OCI-LY3 (cell line): ENCODE measurements at regions not wholly inside any gene's neighbourhood (a gene's known extent, or its start where the extent isn't known, plus 50 kb on each side); places are given as distances from the start of the nearest gene placed in this dataset.

Source experiments
- H2AFZ ChIP-seq: fragments of 200-600, 300-600 bp; shearing (Covaris generic); 2 replicates; pipeline ENCODE4 v1.6.0; 2014; ENCODE audit warnings: antibody characterized with exemption, low read depth, low read length
- H3K27ac ChIP-seq: fragments of 200-600, 300-600 bp; sonication (generic); 2 replicates; pipeline ENCODE4 v1.5.1; 2014; ENCODE audit warnings: mild to moderate bottlenecking, low read length, moderate library complexity, mixed read lengths
- H3K27me3 ChIP-seq: fragments of 200-600, 300-600 bp; sonication (generic); 2 replicates; pipeline ENCODE4 v1.6.1; 2014; ENCODE audit warnings: low read depth, low read length, mixed read lengths
- H3K36me3 ChIP-seq: fragments of 200-600, 300-600 bp; sonication (generic); replicated peaks from 2 replicates; pipeline ENCODE3; 2014; ENCODE audit warnings: low read depth, low read length, mixed read lengths
- H3K4me1 ChIP-seq: fragments of 300-600, 200-600 bp; sonication (generic); 2 replicates; pipeline ENCODE4 v1.6.1; 2014; ENCODE audit warnings: low read length, mixed read lengths
- H3K4me2 ChIP-seq: fragments of 200-600, 300-600 bp; sonication (generic); 2 replicates; pipeline ENCODE4 v1.6.1; 2014; ENCODE audit warnings: low read length, mixed read lengths
- H3K4me3 ChIP-seq: fragments of 300-600, 200-600 bp; sonication (generic); 2 replicates; pipeline ENCODE4 v1.5.1; 2014; ENCODE audit warnings: antibody characterized with exemption, mild to moderate bottlenecking, low read length, moderate library complexity
- H3K79me2 ChIP-seq: fragments of 300-600, 200-600 bp; shearing (Covaris generic); 2 replicates; pipeline ENCODE4 v1.6.1; 2014; ENCODE audit warnings: mild to moderate bottlenecking, low read length, mixed read lengths
- H3K9ac ChIP-seq: fragments of 300-600, 200-600 bp; shearing (Covaris generic); 2 replicates; pipeline ENCODE4 v1.6.0; 2014; ENCODE audit warnings: mild to moderate bottlenecking, low read length, moderate library complexity
- H3K9me3 ChIP-seq: fragments of 200-600, 300-600 bp; shearing (Covaris generic); 2 replicates; pipeline ENCODE4 v1.6.1; 2014; ENCODE audit warnings: low read length, mixed read lengths; ENCODE audit not compliant: insufficient read depth
- H4K20me1 ChIP-seq: fragments of 200-600, 300-600 bp; sonication (generic); 2 replicates; pipeline ENCODE4 v1.6.1; 2016; ENCODE audit warnings: low read length, mixed read lengths; ENCODE audit not compliant: insufficient read depth
- CTCF ChIP-seq: fragments of 200-600, 300-600 bp; sonication (generic); IDR thresholded peaks from 2 replicates; pipeline ENCODE4 v1.5.1; 2014; ENCODE audit warnings: antibody characterized with exemption, low read length, low read depth
- EZH2phosphoT487 ChIP-seq: fragments of 200-600 bp; shearing (Covaris generic); IDR thresholded peaks from 2 replicates; pipeline ENCODE4 v1.6.1; 2018; ENCODE audit warnings: antibody characterized with exemption, mixed run types, low read depth

GRCh38 chr5:10160241-10160640, 89.4 kb downstream of the ATPSCKMT start:
- Histone ChIP-seq H3K4me1 (no peaks in the 10 kb centered on the region), H4K20me1 (no peaks in the 10 kb centered on the region), H3K4me3 (no peak overlapping the region), H3K27me3 (no peaks in the 10 kb centered on the region), H3K4me2 (no peak overlapping the region), H3K9ac (no peak overlapping the region), H3K9me3 (no peaks in the 10 kb centered on the region), H2AFZ (no peak overlapping the region), H3K79me2 (no peaks in the 10 kb centered on the region), H3K36me3 (no peaks in the 10 kb centered on the region), H3K27ac (no peak overlapping the region)
- TF ChIP-seq CTCF (no peak), EZH2phosphoT487 (no peak)

GRCh38 chr5:10158886-10159285, 90.8 kb downstream of the ATPSCKMT start:
- no peaks in the 10 kb centered on the region for H3K9me3 ChIP-seq
- H3K27ac ChIP-seq, result no peak overlapping the region
- no peaks in the 10 kb centered on the region for H3K4me1 ChIP-seq
- no peaks in the 10 kb centered on the region for H3K79me2 ChIP-seq
- no peaks in the 10 kb centered on the region for H3K36me3 ChIP-seq
- H3K9ac ChIP-seq, result no peak overlapping the region
- H3K4me2 ChIP-seq, result no peak overlapping the region
- TF ChIP-seq CTCF (no peak), EZH2phosphoT487 (no peak)
- 0 out of 2 replicates have a peak, but pooled peaks cover 4% of the 10 kb centered on the region for H3K27me3 ChIP-seq
- H3K4me3 ChIP-seq, result no peak overlapping the region
- H4K20me1 ChIP-seq, result no peaks in the 10 kb centered on the region
- H2AFZ ChIP-seq, result no peak overlapping the region

- Histone ChIP-seq H4K20me1 (no peaks in the 10 kb centered on the region), H3K9me3 (no peaks in the 10 kb centered on the region)
- no peak for TF ChIP-seq CTCF
- TF ChIP-seq EZH2phosphoT487, result no peak
Measured at GRCh38 chr5:10157085-10157669, 92.5 kb downstream of the ATPSCKMT start.

GRCh38 chr5:10155897-10156667, 93.6 kb downstream of the ATPSCKMT start:
- Histone ChIP-seq H3K4me3 (no peak overlapping the region), H3K9me3 (no peaks in the 10 kb centered on the region), H4K20me1 (no peaks in the 10 kb centered on the region), H3K9ac (no peak overlapping the region), H3K4me2 (no peak overlapping the region), H2AFZ (no peak overlapping the region), H3K79me2 (no peaks in the 10 kb centered on the region), H3K36me3 (no peaks in the 10 kb centered on the region), H3K4me1 (no peaks in the 10 kb centered on the region), H3K27me3 (0 out of 2 replicates have a peak, but pooled peaks cover 4% of the 10 kb centered on the region), H3K27ac (no peak overlapping the region)
- TF ChIP-seq CTCF (no peak), EZH2phosphoT487 (no peak)

More at GRCh38 chr5:10157085-10157669, 92.5 kb downstream of the ATPSCKMT start:
- no peak overlapping the region for H3K9ac ChIP-seq
- H2AFZ ChIP-seq, result no peak overlapping the region
- 0 out of 2 replicates have a peak, but pooled peaks cover 4% of the 10 kb centered on the region for H3K27me3 ChIP-seq
- H3K79me2 ChIP-seq, result no peaks in the 10 kb centered on the region
- no peaks in the 10 kb centered on the region for H3K36me3 ChIP-seq
- H3K4me3 ChIP-seq, result no peak overlapping the region
- H3K4me1 ChIP-seq, result no peaks in the 10 kb centered on the region
- no peak overlapping the region for H3K27ac ChIP-seq
- H3K4me2 ChIP-seq, result no peak overlapping the region
